KMS-11 (cell line): ENCODE measurements at regions not wholly inside any gene's neighbourhood (a gene's known extent, or its start where the extent isn't known, plus 50 kb on each side); places are given as distances from the start of the nearest gene placed in this dataset.
"Not testable (repeated sequence)": the region's sequence is repeated elsewhere in the genome, so short reads cannot be mapped to it uniquely, and the experiment has no call there.

ENCODE experiments used
- H2AFZ ChIP-seq: fragments of 200-600 bp; sonication (generic); 2 replicates; pipeline ENCODE4 v1.6.1; 2016; ENCODE audit warnings: antibody characterized with exemption, mixed run types, low read depth
- H3K27ac ChIP-seq: fragments of 200-600 bp; sonication (generic); 2 replicates; pipeline ENCODE4 v1.6.1; 2016; ENCODE audit warnings: mild to moderate bottlenecking, mixed run types
- H3K27me3 ChIP-seq: fragments of 200-600 bp; sonication (generic); 2 replicates; pipeline ENCODE4 v1.6.1; 2017; ENCODE audit warnings: mild to moderate bottlenecking, low read depth, mixed run types, moderate library complexity; ENCODE audit not compliant: insufficient read depth
- H3K36me3 ChIP-seq: fragments of 200-600 bp; sonication (generic); 2 replicates; pipeline ENCODE4 v1.6.1; 2017; ENCODE audit warnings: mild to moderate bottlenecking, mixed run types; ENCODE audit not compliant: insufficient read depth
- H3K4me1 ChIP-seq: fragments of 200-600 bp; sonication (generic); 2 replicates; pipeline ENCODE4 v1.6.1; 2016; ENCODE audit warnings: mild to moderate bottlenecking, low read depth, mixed run types; ENCODE audit not compliant: poor library complexity, severe bottlenecking
- H3K4me2 ChIP-seq: fragments of 200-600 bp; sonication (generic); 2 replicates; pipeline ENCODE4 v1.7.0; 2016; ENCODE audit warnings: mild to moderate bottlenecking, mixed run types
- H3K4me3 ChIP-seq: fragments of 200-600 bp; sonication (generic); IDR thresholded peaks from 2 replicates; pipeline ENCODE4 v1.6.1; 2017; ENCODE audit warnings: low read depth, low read length, mixed read lengths; ENCODE audit not compliant: insufficient read depth
- H3K79me2 ChIP-seq: fragments of 200-600 bp; sonication (generic); 2 replicates; pipeline ENCODE4 v1.6.1; 2016; ENCODE audit warnings: low read depth, mixed run types; ENCODE audit not compliant: insufficient read depth
- H3K9ac ChIP-seq: fragments of 200-600 bp; sonication (generic); 2 replicates; pipeline ENCODE4 v1.6.1; 2016; ENCODE audit warnings: mild to moderate bottlenecking, mixed run types
- H4K20me1 ChIP-seq: fragments of 200-600 bp; sonication (generic); 2 replicates; pipeline ENCODE4 v1.6.1; 2016; ENCODE audit warnings: mild to moderate bottlenecking, mixed run types; ENCODE audit not compliant: insufficient read depth
- CTCF ChIP-seq: fragments of 200-600 bp; sonication (generic); conservative IDR thresholded peaks from 2 replicates; pipeline ENCODE4 v1.6.1; 2017; ENCODE audit warnings: low read depth, mild to moderate bottlenecking, antibody characterized with exemption, low read length, moderate library complexity, mixed read lengths

GRCh38 chr7:138328215-138328614 lies 131.8 kb upstream of the TRIM24 start:
- H3K27me3 ChIP-seq, result no peaks in the 10 kb centered on the region
- H3K9ac ChIP-seq, result no peak overlapping the region
- H3K4me1 ChIP-seq, result no peaks in the 10 kb centered on the region
- no peaks in the 10 kb centered on the region for H3K79me2 ChIP-seq
- no peak for TF ChIP-seq CTCF
- no peak overlapping the region for H3K4me3 ChIP-seq
- no peaks in the 10 kb centered on the region for H4K20me1 ChIP-seq
- no peak overlapping the region for H3K27ac ChIP-seq
- H3K4me2 ChIP-seq, result no peak overlapping the region
- no peaks in the 10 kb centered on the region for H3K36me3 ChIP-seq
- H2AFZ ChIP-seq, result no peak overlapping the region

- not testable (repeated sequence) for H3K4me2 ChIP-seq, H3K36me3 ChIP-seq, H4K20me1 ChIP-seq, H3K4me1 ChIP-seq, H3K27ac ChIP-seq, H3K4me3 ChIP-seq, H3K27me3 ChIP-seq, H2AFZ ChIP-seq, H3K9ac ChIP-seq, H3K79me2 ChIP-seq
These were observed 127.2 kb upstream of the TRIM24 start for GRCh38 chr7:138332850-138333249.

GRCh38 chr7:138338361-138338760 lies 121.7 kb upstream of the TRIM24 start:
- H3K79me2 ChIP-seq, result no peaks in the 10 kb centered on the region
- H3K4me3 ChIP-seq, result no peak overlapping the region

GRCh38 chr7:138339229-138339628 lies 120.8 kb upstream of the TRIM24 start:
- H3K27me3 ChIP-seq, H2AFZ ChIP-seq, H3K9ac ChIP-seq, H3K27ac ChIP-seq, H3K4me1 ChIP-seq, H3K79me2 ChIP-seq, H3K4me2 ChIP-seq, H3K4me3 ChIP-seq, H3K36me3 ChIP-seq, H4K20me1 ChIP-seq: not testable (repeated sequence)

More at GRCh38 chr7:138338361-138338760, 121.7 kb upstream of the TRIM24 start:
- no peak overlapping the region for H3K27ac ChIP-seq
- no peak overlapping the region for H3K9ac ChIP-seq
- H3K27me3 ChIP-seq, result no peaks in the 10 kb centered on the region
- no peak overlapping the region for H3K4me2 ChIP-seq
- H3K4me1 ChIP-seq, result no peaks in the 10 kb centered on the region
- no peak overlapping the region for H2AFZ ChIP-seq
- H4K20me1 ChIP-seq, result no peaks in the 10 kb centered on the region
- no peak for TF ChIP-seq CTCF
- H3K36me3 ChIP-seq, result no peaks in the 10 kb centered on the region

GRCh38 chr7:138342990-138343389 lies 117.1 kb upstream of the TRIM24 start:
- H2AFZ ChIP-seq, result no peak overlapping the region
- H3K9ac ChIP-seq, result no peak overlapping the region
- no peaks in the 10 kb centered on the region for H3K79me2 ChIP-seq
- H3K4me1 ChIP-seq, result no peaks in the 10 kb centered on the region
- no peak overlapping the region for H3K4me3 ChIP-seq
- no peak overlapping the region for H3K4me2 ChIP-seq
- no peaks in the 10 kb centered on the region for H4K20me1 ChIP-seq
- no peaks in the 10 kb centered on the region for H3K36me3 ChIP-seq
- H3K27me3 ChIP-seq, result no peaks in the 10 kb centered on the region
- H3K27ac ChIP-seq, result no peak overlapping the region
- TF ChIP-seq CTCF, result no peak

GRCh38 chr7:138345567-138345966 lies 114.5 kb upstream of the TRIM24 start:
- H2AFZ ChIP-seq, result no peak overlapping the region
- H3K36me3 ChIP-seq, result no peaks in the 10 kb centered on the region
- H4K20me1 ChIP-seq, result no peaks in the 10 kb centered on the region
- H3K9ac ChIP-seq, result no peak overlapping the region
- no peak overlapping the region for H3K4me3 ChIP-seq
- H3K27me3 ChIP-seq, result no peaks in the 10 kb centered on the region
- no peak overlapping the region for H3K27ac ChIP-seq
- no peaks in the 10 kb centered on the region for H3K4me1 ChIP-seq
- TF ChIP-seq CTCF, result no peak
- no peak overlapping the region for H3K4me2 ChIP-seq
- H3K79me2 ChIP-seq, result no peaks in the 10 kb centered on the region
